Fibroblast of the aortic adventitia (primary cell): ENCODE measurements at regions not wholly inside any gene's neighbourhood (a gene's known extent, or its start where the extent isn't known, plus 50 kb on each side); places are given as distances from the start of the nearest gene placed in this dataset.

ENCODE experiments used
- DNase-seq: peaks from one replicate; pipeline ENCODE4 v3.0.0-alpha.2; 2010; ENCODE audit warnings: low read depth
- H3K4me3 ChIP-seq: 2 replicates; pipeline ENCODE4 v1.5.1; 2011; ENCODE audit warnings: low read depth, mild to moderate bottlenecking, control low read depth, low read length, moderate library complexity
- TF ChIP-seq, protein P1 (sequence below): IDR thresholded peaks from 2 replicates; pipeline ENCODE4 v1.5.1; 2011; ENCODE audit warnings: mild to moderate bottlenecking, low read length, control low read depth, inconsistent platforms; ENCODE audit not compliant: insufficient read depth

DNA sequence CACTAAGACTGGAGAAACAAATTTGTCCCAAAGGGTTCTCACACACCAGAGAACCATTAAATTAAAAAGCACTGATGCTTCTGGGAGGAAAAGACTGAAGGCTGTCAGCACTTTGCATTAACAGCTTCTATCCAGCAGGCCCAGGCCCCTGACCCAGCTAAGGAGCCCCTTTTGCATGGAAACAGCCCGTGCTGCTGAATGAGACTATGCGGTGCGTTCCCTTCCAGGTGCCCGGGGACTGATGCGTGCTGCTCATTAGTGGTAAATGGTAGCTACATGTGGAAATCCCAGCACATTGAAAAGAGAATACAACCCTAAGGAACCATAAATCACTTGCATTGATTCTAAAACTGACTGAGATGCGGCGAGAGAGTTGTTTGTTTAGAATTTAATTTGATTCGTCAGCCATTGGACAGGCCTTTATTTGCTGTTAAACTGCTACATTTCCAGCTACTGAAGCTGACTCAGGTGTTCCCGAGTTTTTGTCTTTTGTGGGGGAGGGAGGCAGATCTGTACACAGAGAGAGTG is 351.0 kb upstream of the SLC24A2 start:
- TF ChIP-seq, protein P1, sequence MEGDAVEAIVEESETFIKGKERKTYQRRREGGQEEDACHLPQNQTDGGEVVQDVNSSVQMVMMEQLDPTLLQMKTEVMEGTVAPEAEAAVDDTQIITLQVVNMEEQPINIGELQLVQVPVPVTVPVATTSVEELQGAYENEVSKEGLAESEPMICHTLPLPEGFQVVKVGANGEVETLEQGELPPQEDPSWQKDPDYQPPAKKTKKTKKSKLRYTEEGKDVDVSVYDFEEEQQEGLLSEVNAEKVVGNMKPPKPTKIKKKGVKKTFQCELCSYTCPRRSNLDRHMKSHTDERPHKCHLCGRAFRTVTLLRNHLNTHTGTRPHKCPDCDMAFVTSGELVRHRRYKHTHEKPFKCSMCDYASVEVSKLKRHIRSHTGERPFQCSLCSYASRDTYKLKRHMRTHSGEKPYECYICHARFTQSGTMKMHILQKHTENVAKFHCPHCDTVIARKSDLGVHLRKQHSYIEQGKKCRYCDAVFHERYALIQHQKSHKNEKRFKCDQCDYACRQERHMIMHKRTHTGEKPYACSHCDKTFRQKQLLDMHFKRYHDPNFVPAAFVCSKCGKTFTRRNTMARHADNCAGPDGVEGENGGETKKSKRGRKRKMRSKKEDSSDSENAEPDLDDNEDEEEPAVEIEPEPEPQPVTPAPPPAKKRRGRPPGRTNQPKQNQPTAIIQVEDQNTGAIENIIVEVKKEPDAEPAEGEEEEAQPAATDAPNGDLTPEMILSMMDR, result no peak
- H3K4me3 ChIP-seq, result no peak overlapping the region
- no peak for DNase-seq

GRCh38 chr9:20138841-20139240 is 350.0 kb upstream of the SLC24A2 start:
- TF ChIP-seq, protein P1, result no peak
- no peak overlapping the region for H3K4me3 ChIP-seq
- DNase-seq, result no peak

DNA sequence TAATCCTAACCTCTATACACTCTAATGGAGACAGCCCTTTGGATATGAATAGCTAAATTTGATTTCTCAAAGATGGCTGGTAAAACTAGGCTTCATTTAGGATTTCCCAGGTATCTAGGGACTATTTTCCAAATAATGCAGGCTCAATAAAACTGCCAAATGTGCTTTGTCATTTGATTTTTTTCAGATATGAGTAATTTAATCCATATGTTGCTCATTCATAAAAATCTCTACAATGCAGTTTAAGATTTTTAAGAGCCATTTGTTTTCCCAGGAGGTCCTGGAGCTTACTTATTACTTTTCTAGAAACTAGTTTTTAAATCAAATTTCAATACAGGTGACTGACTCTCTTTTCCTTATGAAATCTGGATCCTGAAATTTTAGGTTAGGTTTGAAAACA is 349.3 kb upstream of the SLC24A2 start:
- TF ChIP-seq, protein P1, result no peak
- no peak for DNase-seq
- H3K4me3 ChIP-seq, result no peak overlapping the region

GRCh38 chr9:20137425-20137824 is 348.6 kb upstream of the SLC24A2 start:
- H3K4me3 ChIP-seq, result no peak overlapping the region
- no peak for DNase-seq
- TF ChIP-seq, protein P1, result no peak

DNA sequence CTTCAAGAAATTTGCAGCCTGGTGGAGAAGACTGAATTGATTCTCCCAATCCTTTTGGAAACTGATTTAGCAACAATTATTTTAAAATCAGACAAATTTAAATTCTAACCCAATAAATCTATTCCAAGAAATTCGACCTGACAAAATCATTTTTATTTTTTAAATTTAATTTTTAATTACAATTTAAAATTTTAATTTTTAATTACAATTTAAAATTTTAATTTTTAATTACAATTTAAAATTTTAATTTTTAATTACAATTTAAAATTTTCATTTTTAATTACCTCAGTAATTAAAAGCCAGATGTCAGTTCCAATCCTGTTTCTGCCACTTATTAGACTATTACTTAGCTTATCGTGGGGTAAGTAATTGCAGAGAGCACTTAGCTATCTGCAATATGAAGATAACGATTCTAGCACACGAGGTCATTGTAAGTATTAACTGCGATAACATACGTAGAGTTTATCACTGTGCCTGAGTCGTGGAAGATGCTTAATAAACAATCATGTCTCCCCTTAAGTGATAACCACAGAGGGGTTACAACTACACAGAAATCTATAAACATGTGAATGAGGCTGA is 346.4 kb upstream of the SLC24A2 start:
- H3K4me3 ChIP-seq, result no peak overlapping the region
- TF ChIP-seq, protein P1, result no peak
- DNase-seq, result no peak

DNA sequence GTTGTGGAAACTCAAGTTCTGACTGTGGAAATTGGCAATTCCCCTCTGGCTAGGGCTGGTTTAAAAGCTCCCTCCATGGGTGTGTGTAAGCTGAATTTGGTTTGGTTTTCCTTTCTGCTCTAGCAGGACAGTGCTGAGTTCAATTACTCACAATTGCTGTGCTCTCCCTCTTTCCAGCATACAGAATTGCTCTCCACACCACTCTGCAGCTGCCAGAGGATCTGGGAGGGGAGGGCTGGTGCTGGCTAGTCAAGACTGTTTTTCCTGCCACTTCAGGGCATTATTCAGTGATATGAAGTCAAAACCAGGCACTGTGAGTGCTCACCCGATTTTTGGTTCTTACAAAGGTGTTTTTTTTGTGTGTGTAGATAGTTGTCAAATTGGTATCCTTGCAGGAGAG is 336.9 kb upstream of the SLC24A2 start:
- DNase-seq, result no peak
- H3K4me3 ChIP-seq, result no peak overlapping the region
- TF ChIP-seq, protein P1, result no peak

DNA sequence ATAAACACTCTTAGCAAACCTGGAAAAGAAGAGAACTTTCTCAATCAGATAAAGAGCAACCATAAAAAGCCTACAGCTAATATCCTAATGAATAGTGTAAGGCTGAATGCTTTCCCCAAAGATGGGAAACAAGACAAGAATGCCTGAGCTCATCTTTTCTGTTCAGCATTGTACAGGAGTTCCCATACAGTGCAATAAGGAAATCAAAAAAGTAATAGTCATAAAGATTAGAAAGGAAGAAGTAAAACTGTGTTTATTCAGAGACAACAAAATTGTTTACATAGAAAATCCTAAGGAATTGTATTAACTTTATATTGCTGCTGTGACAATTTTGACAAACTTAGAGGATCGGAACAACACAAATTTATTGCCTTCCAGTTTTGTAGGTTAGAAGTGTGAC is 330.7 kb upstream of the SLC24A2 start:
- DNase-seq, result no peak
- no peak overlapping the region for H3K4me3 ChIP-seq
- TF ChIP-seq, protein P1, result no peak
